ENCODE measurements at regions not wholly inside any gene's neighbourhood (a gene's known extent, or its start where the extent isn't known, plus 50 kb on each side); places are given as distances from the start of the nearest gene placed in this dataset.
"Not testable (repeated sequence)": the region's sequence is repeated elsewhere in the genome, so short reads cannot be mapped to it uniquely, and the experiment has no call there.

GRCh38 chr15:21018176-21018575 lies 152.1 kb upstream of the POTEB2 start:
- not testable (repeated sequence) for DNase-seq

- not testable (repeated sequence) for DNase-seq
Measured at GRCh38 chr15:21017326-21017725, 151.2 kb upstream of the POTEB2 start.

GRCh38 chr15:21016589-21016988 lies 150.5 kb upstream of the POTEB2 start:
- DNase-seq: not testable (repeated sequence)

GRCh38 chr15:21015171-21015570 lies 149.1 kb upstream of the POTEB2 start:
- not testable (repeated sequence) for DNase-seq

GRCh38 chr15:21013308-21013707 lies 147.2 kb upstream of the POTEB2 start:
- DNase-seq: not testable (repeated sequence)

GRCh38 chr15:21009651-21010050 lies 143.5 kb upstream of the POTEB2 start:
- not testable (repeated sequence) for DNase-seq

GRCh38 chr15:21003459-21003858 lies 137.3 kb upstream of the POTEB2 start:
- not testable (repeated sequence) for DNase-seq

- DNase-seq: not testable (repeated sequence)
Measured at GRCh38 chr15:21001950-21002349, 135.8 kb upstream of the POTEB2 start.

- not testable (repeated sequence) for DNase-seq
Measured at GRCh38 chr15:20991691-20992090, 125.6 kb upstream of the POTEB2 start.

- not testable (repeated sequence) for DNase-seq
Measured at GRCh38 chr15:20991253-20991652, 125.1 kb upstream of the POTEB2 start.

GRCh38 chr15:20986775-20987174 lies 120.7 kb upstream of the POTEB2 start:
- not testable (repeated sequence) for DNase-seq

GRCh38 chr15:20978057-20978456 lies 111.9 kb upstream of the POTEB2 start:
- not testable (repeated sequence) for DNase-seq

- not testable (repeated sequence) for DNase-seq
Measured at GRCh38 chr15:20972762-20973161, 106.6 kb upstream of the POTEB2 start.

GRCh38 chr15:20959299-20959698 lies 93.2 kb upstream of the POTEB2 start:
- DNase-seq: not testable (repeated sequence)

GRCh38 chr15:20929322-20929721 lies 63.2 kb upstream of the POTEB2 start:
- DNase-seq: not testable (repeated sequence)

All from activated naive CD4-positive, alpha-beta T cell treated with Interleukin-2 at 50 U/mL for 16 hours (primary cell).